Panc1 (cell line): ENCODE measurements at regions not wholly inside any gene's neighbourhood (a gene's known extent, or its start where the extent isn't known, plus 50 kb on each side); places are given as distances from the start of the nearest gene placed in this dataset.

Source experiments
- POLR2AphosphoS5 ChIP-seq: IDR thresholded peaks from 2 replicates; pipeline ENCODE4 v1.6.1; 2012; ENCODE audit warnings: mild to moderate bottlenecking, low read depth, low read length, moderate library complexity
- TCF7L2 ChIP-seq: IDR thresholded peaks from 2 replicates; pipeline ENCODE4 v1.6.1; 2011; ENCODE audit warnings: mild to moderate bottlenecking, low read depth, low read length, inconsistent platforms
- TF ChIP-seq, protein P1 (sequence below): fragments of 450-650 bp; IDR thresholded peaks from 2 replicates; pipeline ENCODE4 v1.5.1; 2017; ENCODE audit warnings: mild to moderate bottlenecking

- TF ChIP-seq, protein P1, sequence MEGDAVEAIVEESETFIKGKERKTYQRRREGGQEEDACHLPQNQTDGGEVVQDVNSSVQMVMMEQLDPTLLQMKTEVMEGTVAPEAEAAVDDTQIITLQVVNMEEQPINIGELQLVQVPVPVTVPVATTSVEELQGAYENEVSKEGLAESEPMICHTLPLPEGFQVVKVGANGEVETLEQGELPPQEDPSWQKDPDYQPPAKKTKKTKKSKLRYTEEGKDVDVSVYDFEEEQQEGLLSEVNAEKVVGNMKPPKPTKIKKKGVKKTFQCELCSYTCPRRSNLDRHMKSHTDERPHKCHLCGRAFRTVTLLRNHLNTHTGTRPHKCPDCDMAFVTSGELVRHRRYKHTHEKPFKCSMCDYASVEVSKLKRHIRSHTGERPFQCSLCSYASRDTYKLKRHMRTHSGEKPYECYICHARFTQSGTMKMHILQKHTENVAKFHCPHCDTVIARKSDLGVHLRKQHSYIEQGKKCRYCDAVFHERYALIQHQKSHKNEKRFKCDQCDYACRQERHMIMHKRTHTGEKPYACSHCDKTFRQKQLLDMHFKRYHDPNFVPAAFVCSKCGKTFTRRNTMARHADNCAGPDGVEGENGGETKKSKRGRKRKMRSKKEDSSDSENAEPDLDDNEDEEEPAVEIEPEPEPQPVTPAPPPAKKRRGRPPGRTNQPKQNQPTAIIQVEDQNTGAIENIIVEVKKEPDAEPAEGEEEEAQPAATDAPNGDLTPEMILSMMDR = no peak
- no peak for TF ChIP-seq POLR2AphosphoS5
- no peak for TF ChIP-seq TCF7L2
Measured at GRCh38 chr10:10362800-10363199, 654.9 kb upstream of the CELF2 start.
